ENCODE measurements at regions not wholly inside any gene's neighbourhood (a gene's known extent, or its start where the extent isn't known, plus 50 kb on each side); places are given as distances from the start of the nearest gene placed in this dataset.

- H3K27ac ChIP-seq (ENCODE audit: low read depth, low read length), result no peak overlapping the region
- H3K79me2 ChIP-seq (ENCODE audit: insufficient read depth, low read length), result no peaks in the 10 kb centered on the region
- H3K9ac ChIP-seq (ENCODE audit: low read length), result no peak overlapping the region
- no peaks in the 10 kb centered on the region for H3K27me3 ChIP-seq (ENCODE audit: low read length)
- H3K4me3 ChIP-seq (ENCODE audit: insufficient read depth, low read length, poor library complexity, severe bottlenecking), result no peak overlapping the region
- H2AFZ ChIP-seq (ENCODE audit: low read depth, low read length, severe bottlenecking), result no peak overlapping the region
- no peak for TF ChIP-seq EZH2phosphoT487 (conservative IDR thresholded peaks at IDR 0.05; ENCODE audit: low read length)
- no peak for TF ChIP-seq CTCF (IDR thresholded peaks at IDR 0.05; ENCODE audit: insufficient read depth, low read length, poor library complexity, severe bottlenecking)
- H3K4me2 ChIP-seq (ENCODE audit: low read depth, low read length, poor library complexity, severe bottlenecking), result no peak overlapping the region
- no peaks in the 10 kb centered on the region for H3K9me3 ChIP-seq (ENCODE audit: insufficient read depth, low read length)
- H3F3A ChIP-seq (ENCODE audit: insufficient read depth), result no peaks in the 10 kb centered on the region
- H4K20me1 ChIP-seq (ENCODE audit: low read depth, low read length), result no peaks in the 10 kb centered on the region
- no peaks in the 10 kb centered on the region for H3K9me2 ChIP-seq (replicated peaks; ENCODE audit: insufficient read depth, low read length)
- no peaks in the 10 kb centered on the region for H3K36me3 ChIP-seq (ENCODE audit: low read length)
Measured at GRCh38 chr17:51454456-51454978, 194.2 kb downstream of the UTP18 start.

GRCh38 chr17:51455211-51455610 is 194.9 kb downstream of the UTP18 start:
- Histone ChIP-seq H3K9me2 (replicated peaks; ENCODE audit: insufficient read depth, low read length) (no peaks in the 10 kb centered on the region), H3K27me3 (ENCODE audit: low read length) (no peaks in the 10 kb centered on the region), H3K4me3 (ENCODE audit: insufficient read depth, low read length, poor library complexity, severe bottlenecking) (no peak overlapping the region), H3K79me2 (ENCODE audit: insufficient read depth, low read length) (no peaks in the 10 kb centered on the region), H2AFZ (ENCODE audit: low read depth, low read length, severe bottlenecking) (no peak overlapping the region), H3K36me3 (ENCODE audit: low read length) (no peaks in the 10 kb centered on the region), H3K4me2 (ENCODE audit: low read depth, low read length, poor library complexity, severe bottlenecking) (no peak overlapping the region), H3K9me3 (ENCODE audit: insufficient read depth, low read length) (no peaks in the 10 kb centered on the region), H3K27ac (ENCODE audit: low read depth, low read length) (no peak overlapping the region), H3K9ac (ENCODE audit: low read length) (no peak overlapping the region), H4K20me1 (ENCODE audit: low read depth, low read length) (no peaks in the 10 kb centered on the region), H3F3A (ENCODE audit: insufficient read depth) (no peaks in the 10 kb centered on the region)
- TF ChIP-seq EZH2phosphoT487 (conservative IDR thresholded peaks at IDR 0.05; ENCODE audit: low read length), result no peak
- TF ChIP-seq CTCF (IDR thresholded peaks at IDR 0.05; ENCODE audit: insufficient read depth, low read length, poor library complexity, severe bottlenecking), result no peak

GRCh38 chr17:51455931-51456330 is 195.6 kb downstream of the UTP18 start:
- Histone ChIP-seq H3K9me3 (ENCODE audit: insufficient read depth, low read length) (no peaks in the 10 kb centered on the region), H3F3A (ENCODE audit: insufficient read depth) (no peaks in the 10 kb centered on the region), H3K4me2 (ENCODE audit: low read depth, low read length, poor library complexity, severe bottlenecking) (no peak overlapping the region), H3K9me2 (replicated peaks; ENCODE audit: insufficient read depth, low read length) (no peaks in the 10 kb centered on the region), H3K4me3 (ENCODE audit: insufficient read depth, low read length, poor library complexity, severe bottlenecking) (no peak overlapping the region), H3K27me3 (ENCODE audit: low read length) (no peaks in the 10 kb centered on the region), H4K20me1 (ENCODE audit: low read depth, low read length) (no peaks in the 10 kb centered on the region), H3K9ac (ENCODE audit: low read length) (no peak overlapping the region), H3K79me2 (ENCODE audit: insufficient read depth, low read length) (no peaks in the 10 kb centered on the region), H3K36me3 (ENCODE audit: low read length) (no peaks in the 10 kb centered on the region), H3K27ac (ENCODE audit: low read depth, low read length) (no peak overlapping the region), H2AFZ (ENCODE audit: low read depth, low read length, severe bottlenecking) (no peak overlapping the region)
- no peak for TF ChIP-seq EZH2phosphoT487 (conservative IDR thresholded peaks at IDR 0.05; ENCODE audit: low read length)
- no peak for TF ChIP-seq CTCF (IDR thresholded peaks at IDR 0.05; ENCODE audit: insufficient read depth, low read length, poor library complexity, severe bottlenecking)
